ENCODE measurements at regions not wholly inside any gene's neighbourhood (a gene's known extent, or its start where the extent isn't known, plus 50 kb on each side); places are given as distances from the start of the nearest gene placed in this dataset.
A peak's percentile ranks its signal among the peaks of the same experiment; 100 is the strongest.

GRCh38 chr3:159196359-159196758 lies 394.5 kb downstream of the MFSD1 start (continued):
- no peak for TF ChIP-seq ZNF768 (tag by site-specific recombination; IDR thresholded peaks at IDR 0.05)
- no peak for TF ChIP-seq ATF2 (tag by site-specific recombination; IDR thresholded peaks at IDR 0.05; ENCODE audit: low read depth)
- no peak for TF ChIP-seq ZNF140 (tag by site-specific recombination; IDR thresholded peaks at IDR 0.05)

GRCh38 chr3:159200176-159200575 lies 398.3 kb downstream of the MFSD1 start:
- Histone ChIP-seq H3K4me3 (ENCODE audit: low read depth, low read length) (no peak overlapping the region), H3K36me3 (ENCODE audit: control insufficient read depth in 2 of 2, insufficient read depth in 1 of 2, low read length in 2 of 2) (no peaks in the 10 kb centered on the region), H3K9me3 (ENCODE audit: control insufficient read depth, insufficient read depth, low read depth, low read length) (no peaks in the 10 kb centered on the region), H3K27ac (ENCODE audit: extremely low read depth, low read depth, low read length) (no peak overlapping the region), H3K4me1 (ENCODE audit: control insufficient read depth, insufficient read depth, low read length) (no peaks in the 10 kb centered on the region)
- TF ChIP-seq ZNF24 (tag by site-specific recombination; IDR thresholded peaks at IDR 0.05): no peak
- TF ChIP-seq ZNF785 (tag by site-specific recombination; IDR thresholded peaks at IDR 0.05): no peak
- TF ChIP-seq ZSCAN5A (tag by site-specific recombination; IDR thresholded peaks at IDR 0.05): no peak
- no peak for TF ChIP-seq ZNF184 (tag by site-specific recombination; IDR thresholded peaks at IDR 0.05)
- POLR2A ChIA-PET: no interaction called here
- CTCF ChIA-PET: no interaction called here

GRCh38 chr3:159208050-159208449 lies 406.2 kb downstream of the MFSD1 start:
- TF ChIP-seq EGR2 (tag by site-specific recombination; IDR thresholded peaks at IDR 0.05; ENCODE audit: low read depth) (peak; percentile 64), RBAK (tag by site-specific recombination; IDR thresholded peaks at IDR 0.05) (no peak), ZFHX2 (tag by site-specific recombination; conservative IDR thresholded peaks at IDR 0.05) (peak; percentile 33; the same call in 1 of the 2 replicates)
- CTCF ChIA-PET: interaction anchor here (1.0 kb wide), 1 partner anchor 290 kb away, joined by 4 read pairs; no protein-coding TSS in a partner anchor
- no peak overlapping the region for H3K27ac ChIP-seq (ENCODE audit: extremely low read depth, low read depth, low read length)
- H3K36me3 ChIP-seq (ENCODE audit: control insufficient read depth in 2 of 2, insufficient read depth in 1 of 2, low read length in 2 of 2): no peaks in the 10 kb centered on the region
- POLR2A ChIA-PET: no interaction called here
- H3K9me3 ChIP-seq (ENCODE audit: control insufficient read depth, insufficient read depth, low read depth, low read length): no peaks in the 10 kb centered on the region
- no peak overlapping the region for H3K4me3 ChIP-seq (ENCODE audit: low read depth, low read length)
- no peaks in the 10 kb centered on the region for H3K4me1 ChIP-seq (ENCODE audit: control insufficient read depth, insufficient read depth, low read length)

GRCh38 chr3:159209459-159209858 lies 407.6 kb downstream of the MFSD1 start:
- Histone ChIP-seq H3K4me1 (ENCODE audit: control insufficient read depth, insufficient read depth, low read length) (no peaks in the 10 kb centered on the region), H3K27ac (ENCODE audit: extremely low read depth, low read depth, low read length) (no peak overlapping the region), H3K9me3 (ENCODE audit: control insufficient read depth, insufficient read depth, low read depth, low read length) (no peaks in the 10 kb centered on the region), H3K4me3 (ENCODE audit: low read depth, low read length) (no peak overlapping the region), H3K36me3 (ENCODE audit: control insufficient read depth in 2 of 2, insufficient read depth in 1 of 2, low read length in 2 of 2) (no peaks in the 10 kb centered on the region)
- ChIA-PET POLR2A (no interaction called here), CTCF (interaction anchor here (0.6 kb wide), 1 partner anchor 43 kb away, joined by 3 read pairs; no protein-coding TSS in a partner anchor)
- TF ChIP-seq ZFHX2 (tag by site-specific recombination; conservative IDR thresholded peaks at IDR 0.05) (peak; percentile 90), EGR2 (tag by site-specific recombination; IDR thresholded peaks at IDR 0.05; ENCODE audit: low read depth) (peak; percentile 94), ZBTB11 (tag by site-specific recombination; conservative IDR thresholded peaks at IDR 0.05; ENCODE audit: low read depth) (no peak)

All from HEK293 (cell line).